Left lobe of liver (tissue), 2 donors: ENCODE measurements at regions not wholly inside any gene's neighbourhood (a gene's known extent, or its start where the extent isn't known, plus 50 kb on each side); places are given as distances from the start of the nearest gene placed in this dataset.
"Not testable (repeated sequence)": the region's sequence is repeated elsewhere in the genome, so short reads cannot be mapped to it uniquely, and the experiment has no call there.

Source experiments
- ATAC-seq: fragments of 200-7000 bp; cut with Tn5 transposase; one replicate; pipeline ENCODE4 v1.9.1; 2020; ENCODE audit warnings: mild to moderate bottlenecking, moderate library complexity
- DNase-seq: peaks from one replicate; pipeline ENCODE4 v3.0.0-alpha.2; 2020; ENCODE audit warnings: low spot score
- donor health status: DM: no; HTN: no; CAD: no; lungs with moderate emphysema.
- donor health status: DM: no; HTN: yes; CAD: no.

- ATAC-seq = no peak
- DNase-seq = no peak
Measured at GRCh38 chr6:84847390-84848160, 83.2 kb upstream of the TBX18 start.

GRCh38 chr6:84842525-84843166 lies 78.2 kb upstream of the TBX18 start:
- ATAC-seq (no peak), DNase-seq (no peak)

- DNase-seq, ATAC-seq: not testable (repeated sequence)
Measured at GRCh38 chr6:84837068-84837866, 72.9 kb upstream of the TBX18 start.

DNA sequence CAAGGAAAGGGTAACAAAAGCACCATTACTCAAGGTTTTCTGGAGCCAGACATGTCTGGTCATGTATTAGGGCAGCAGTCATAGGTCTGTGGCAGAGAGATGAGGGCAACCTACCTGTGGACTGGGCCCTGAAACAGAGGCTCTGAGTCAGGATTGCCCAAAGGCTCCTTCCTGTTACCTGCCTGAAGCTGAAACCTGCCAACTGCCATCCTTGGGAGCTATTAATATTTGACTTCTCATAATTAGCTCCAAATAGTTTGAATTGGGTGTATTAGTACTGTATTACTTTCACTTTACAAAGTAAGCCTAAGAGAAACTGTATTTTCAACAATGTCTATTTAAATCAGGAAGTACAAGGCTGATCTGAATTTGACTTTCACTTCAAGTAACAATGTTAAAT lies 72.0 kb upstream of the TBX18 start:
- no peak for DNase-seq

GRCh38 chr6:84835340-84835739 lies 70.9 kb upstream of the TBX18 start:
- peak; percentile 94 for ATAC-seq
- DNase-seq = peak; percentile 53

More for the DNA sequence above, 72.0 kb upstream of the TBX18 start:
- ATAC-seq = no peak

DNA sequence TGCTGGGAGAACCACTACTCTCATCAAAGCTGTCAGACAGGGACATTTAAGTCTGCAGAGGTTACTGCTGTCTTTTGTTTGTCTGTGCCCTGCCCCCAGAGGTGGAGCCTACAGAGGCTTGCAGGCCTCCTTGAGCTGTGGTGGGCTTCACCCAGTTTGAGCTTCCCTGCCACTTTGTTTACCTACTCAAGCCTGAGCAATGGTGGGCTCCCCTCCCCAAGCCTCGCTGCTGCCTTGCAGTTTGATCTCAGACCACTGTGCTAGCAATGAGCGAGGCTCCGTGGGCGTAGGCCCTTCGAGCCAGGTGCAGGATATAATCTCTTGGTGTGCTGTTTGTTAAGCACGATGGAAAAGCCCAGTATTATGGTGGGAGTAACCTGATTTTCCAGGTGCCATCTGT lies 67.5 kb upstream of the TBX18 start:
- not testable (repeated sequence) for ATAC-seq, DNase-seq

DNA sequence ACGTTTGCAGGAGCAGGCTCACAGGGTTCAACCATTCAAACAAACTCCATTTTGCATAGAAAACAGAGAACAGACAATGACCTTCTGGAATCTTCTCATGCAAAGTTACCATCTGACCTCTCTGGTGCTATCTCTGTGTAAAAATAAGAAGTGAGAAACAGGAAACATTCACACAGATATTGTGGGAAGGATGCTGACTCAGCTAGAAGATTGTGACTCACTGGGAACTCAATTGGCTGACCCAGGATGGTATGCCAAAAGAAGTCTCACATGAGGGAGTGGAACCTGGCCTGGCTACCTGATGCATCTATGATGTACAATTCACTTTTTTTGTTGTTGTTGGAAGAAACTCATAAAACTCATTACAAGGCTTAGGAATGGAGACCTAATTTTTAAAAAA lies 61.1 kb upstream of the TBX18 start:
- DNase-seq = no peak
- no peak for ATAC-seq

GRCh38 chr6:84821314-84821713 lies 56.9 kb upstream of the TBX18 start:
- DNase-seq, ATAC-seq: not testable (repeated sequence)

DNA sequence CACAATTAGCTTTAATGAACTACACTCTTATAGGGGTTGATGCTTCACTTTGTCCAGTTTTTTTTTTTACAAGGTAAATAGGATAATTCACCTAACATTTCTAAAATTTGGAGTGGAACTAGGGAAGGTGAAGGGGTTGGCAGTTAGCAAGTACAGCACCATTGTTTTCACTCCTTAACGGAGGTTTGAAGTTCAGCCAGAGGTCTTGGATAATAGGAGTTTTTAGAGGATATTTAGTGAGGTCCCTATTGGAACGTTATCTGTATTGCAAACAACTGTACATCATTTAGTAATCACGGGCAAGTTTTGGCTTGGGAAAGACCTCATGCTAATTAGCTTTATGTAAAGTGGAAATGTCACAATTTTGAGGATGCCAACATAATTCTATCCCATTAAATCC lies 52.3 kb upstream of the TBX18 start:
- ATAC-seq = no peak
- no peak for DNase-seq

DNA sequence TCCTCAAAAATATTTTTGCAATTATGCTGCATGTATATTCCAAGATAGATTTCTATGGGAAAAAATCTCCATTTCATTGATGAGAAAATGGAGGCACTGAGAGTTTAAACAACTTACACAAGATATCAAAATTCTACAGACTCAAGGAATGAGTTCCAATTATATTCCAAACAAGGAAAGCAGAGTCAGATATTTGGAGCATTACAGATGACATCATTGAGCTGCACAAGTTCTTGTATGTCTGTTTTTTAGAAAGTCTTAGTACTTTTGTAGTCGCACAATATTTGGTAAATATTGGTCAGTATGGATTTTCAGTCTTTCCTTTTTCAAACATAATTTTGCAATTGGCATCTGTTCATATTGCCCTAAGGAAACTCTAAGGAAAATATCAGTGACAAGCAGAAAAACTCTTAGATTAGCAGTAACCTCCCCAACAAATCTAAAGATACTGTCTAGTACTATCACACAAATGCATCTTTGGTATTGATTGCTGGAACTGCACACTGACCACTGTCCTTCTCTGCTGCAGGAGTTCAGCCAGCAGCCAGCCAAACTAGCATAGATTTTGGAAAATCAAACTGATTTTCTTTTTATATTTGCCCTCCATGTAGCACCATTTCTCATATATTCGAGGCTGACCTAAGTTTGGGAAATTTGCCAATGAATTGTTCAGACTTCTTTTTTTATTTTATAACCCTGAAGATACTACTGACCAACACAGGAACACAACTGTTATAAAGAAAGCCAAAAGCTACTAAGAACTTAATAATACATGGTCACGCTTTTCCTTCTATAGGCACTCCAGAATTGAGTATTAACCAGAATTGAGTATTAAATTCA lies 51.7 kb upstream of the TBX18 start:
- DNase-seq (no peak), ATAC-seq (peak; percentile 50)
